Natural killer cell (primary cell): ENCODE measurements at regions not wholly inside any gene's neighbourhood (a gene's known extent, or its start where the extent isn't known, plus 50 kb on each side); places are given as distances from the start of the nearest gene placed in this dataset.

Experiments used
- ATAC-seq, 3 donors: fragments of 150-1000 bp in 2 of 3; fragments of 200-7000 bp in 1 of 3; cut with Tn5 transposase; 1 replicate in 1 of 3; 2 replicates in 2 of 3; pipeline ENCODE4 v1.10.0; 2021; ENCODE audit warnings: mild to moderate bottlenecking in 2 of 3, moderate library complexity in 2 of 3
- DNase-seq, 2 donors: peaks; one replicate each; pipeline versions ENCODE4 v3.0.0 to v3.0.0-alpha.2; 2013 to 2021; ENCODE audit warnings: mixed read lengths in 1 of 2
- H3K27ac ChIP-seq: one replicate; pipeline ENCODE4 v1.5.1; 2013; ENCODE audit warnings: mild to moderate bottlenecking, low read length
- H3K27me3 ChIP-seq: one replicate; pipeline ENCODE4 v1.6.1; 2013; ENCODE audit warnings: low read length; ENCODE audit not compliant: control insufficient read depth, insufficient read depth
- H3K36me3 ChIP-seq: one replicate; pipeline ENCODE4 v1.6.1; 2013; ENCODE audit warnings: low read length; ENCODE audit not compliant: control insufficient read depth, insufficient read depth
- H3K4me1 ChIP-seq: one replicate; pipeline ENCODE4 v1.6.1; 2013; ENCODE audit warnings: low read length; ENCODE audit not compliant: control insufficient read depth, insufficient read depth
- H3K4me3 ChIP-seq: one replicate; pipeline ENCODE4 v1.5.1; 2013; ENCODE audit warnings: low read length
- H3K9me3 ChIP-seq: one replicate; pipeline ENCODE4 v1.6.1; 2013; ENCODE audit warnings: low read length; ENCODE audit not compliant: control insufficient read depth, insufficient read depth
- H3K27ac Mint-ChIP-seq, 2 donors: one replicate each; pipeline ENCODE4 v1.8.0; 2022; ENCODE audit warnings: mild to moderate bottlenecking in 2 of 2, mixed read lengths in 2 of 2, moderate library complexity in 1 of 2
- H3K27me3 Mint-ChIP-seq, 2 donors: one replicate each; pipeline ENCODE4 v1.8.0; 2022; ENCODE audit warnings: low read depth in 2 of 2, mixed read lengths in 2 of 2
- H3K36me3 Mint-ChIP-seq: one replicate; pipeline ENCODE4 v1.8.0; 2022; ENCODE audit warnings: mixed read lengths
- H3K4me1 Mint-ChIP-seq, 2 donors: one replicate each; pipeline ENCODE4 v1.8.0; 2022; ENCODE audit warnings: mixed read lengths in 2 of 2
- H3K4me3 Mint-ChIP-seq: one replicate; pipeline ENCODE4 v1.8.0; 2022; ENCODE audit warnings: mild to moderate bottlenecking, moderate library complexity, mixed read lengths
- H3K9me3 Mint-ChIP-seq, 2 donors: one replicate each; pipeline ENCODE4 v1.8.0; 2022; ENCODE audit warnings: mixed read lengths in 2 of 2
- WGBS: methylation state at CpG from one replicate; pipeline ENCODE4 v1.1.7; 2013; ENCODE audit warnings: missing lambda C conversion rate; ENCODE audit not compliant: insufficient coverage; 5-methylcytosine and 5-hydroxymethylcytosine counted together
- intact Hi-C: fragments of 100-400 bp; cut with micrococcal nuclease; formaldehyde crosslinking; loops from one replicate; pipeline ENCODE4 v1.14.2; 2022
- TF ChIP-seq, protein P1 (sequence below): fragments of 200-600 bp; IDR thresholded peaks from one replicate; pipeline ENCODE4 v1.8.0; 2022; ENCODE audit warnings: antibody characterized with exemption

DNA sequence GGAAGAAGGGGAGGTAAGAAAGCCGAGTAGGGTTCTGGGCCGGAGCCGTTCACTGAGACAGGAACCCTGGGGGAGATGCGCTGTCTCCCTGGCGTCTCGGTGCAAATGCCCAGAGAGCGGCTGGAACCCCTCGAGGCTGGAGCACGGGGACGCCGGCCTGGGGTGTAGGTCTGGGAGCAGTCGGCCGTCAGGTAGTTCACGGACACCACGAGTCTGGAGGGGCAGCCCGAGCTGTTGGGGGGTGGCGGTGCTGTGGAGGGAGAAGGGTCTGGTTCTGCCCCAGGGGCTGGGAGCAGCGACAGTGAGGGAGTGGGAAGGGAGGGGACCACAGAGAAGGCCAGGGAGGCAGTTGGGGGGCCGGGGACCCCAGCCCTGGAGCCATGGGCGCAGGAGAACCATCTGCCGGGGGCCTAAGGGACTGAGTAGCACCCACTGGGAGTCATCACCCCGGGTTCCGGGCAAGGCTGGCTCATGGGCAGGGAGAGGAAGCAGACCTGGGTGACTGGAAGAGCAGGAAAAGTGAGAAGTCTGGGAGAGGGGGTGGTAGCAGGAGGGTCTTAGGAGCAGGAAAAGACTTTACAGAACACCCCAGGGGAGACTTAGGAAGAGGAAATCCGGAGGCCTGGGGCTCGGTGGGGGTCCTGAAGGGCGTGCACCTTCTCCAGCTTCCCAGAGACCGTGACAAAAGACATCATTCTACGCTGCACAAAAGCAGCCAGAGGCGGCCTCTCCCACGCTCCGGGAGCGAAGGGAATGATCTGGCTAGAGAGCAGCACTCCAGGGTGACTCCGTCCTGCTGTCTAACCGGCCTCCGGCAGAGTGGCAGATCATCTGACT lies 173.1 kb upstream of the SOX1 start:
- Mint-ChIP-seq H3K4me3 (no peak overlapping the region), H3K27me3 (peaks cover 34 to 51% of the 10 kb centered on the region in 2 donors), H3K27ac (no peak overlapping the region), H3K4me1 (no peaks in the 10 kb centered on the region), H3K9me3 (no peaks in the 10 kb centered on the region), H3K36me3 (no peaks in the 10 kb centered on the region)
- 17% methylated on average over 35 of the region's 35 CpGs for WGBS
- Histone ChIP-seq H3K36me3 (no peaks in the 10 kb centered on the region), H3K27ac (no peak overlapping the region), H3K4me1 (no peaks in the 10 kb centered on the region), H3K27me3 (peaks cover 23% of the 10 kb centered on the region), H3K9me3 (no peaks in the 10 kb centered on the region), H3K4me3 (no peak overlapping the region)
- ATAC-seq: no peak
- DNase-seq: no peak
- TF ChIP-seq, protein P1, sequence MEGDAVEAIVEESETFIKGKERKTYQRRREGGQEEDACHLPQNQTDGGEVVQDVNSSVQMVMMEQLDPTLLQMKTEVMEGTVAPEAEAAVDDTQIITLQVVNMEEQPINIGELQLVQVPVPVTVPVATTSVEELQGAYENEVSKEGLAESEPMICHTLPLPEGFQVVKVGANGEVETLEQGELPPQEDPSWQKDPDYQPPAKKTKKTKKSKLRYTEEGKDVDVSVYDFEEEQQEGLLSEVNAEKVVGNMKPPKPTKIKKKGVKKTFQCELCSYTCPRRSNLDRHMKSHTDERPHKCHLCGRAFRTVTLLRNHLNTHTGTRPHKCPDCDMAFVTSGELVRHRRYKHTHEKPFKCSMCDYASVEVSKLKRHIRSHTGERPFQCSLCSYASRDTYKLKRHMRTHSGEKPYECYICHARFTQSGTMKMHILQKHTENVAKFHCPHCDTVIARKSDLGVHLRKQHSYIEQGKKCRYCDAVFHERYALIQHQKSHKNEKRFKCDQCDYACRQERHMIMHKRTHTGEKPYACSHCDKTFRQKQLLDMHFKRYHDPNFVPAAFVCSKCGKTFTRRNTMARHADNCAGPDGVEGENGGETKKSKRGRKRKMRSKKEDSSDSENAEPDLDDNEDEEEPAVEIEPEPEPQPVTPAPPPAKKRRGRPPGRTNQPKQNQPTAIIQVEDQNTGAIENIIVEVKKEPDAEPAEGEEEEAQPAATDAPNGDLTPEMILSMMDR: no peak
- intact Hi-C loops: no loop called here

DNA sequence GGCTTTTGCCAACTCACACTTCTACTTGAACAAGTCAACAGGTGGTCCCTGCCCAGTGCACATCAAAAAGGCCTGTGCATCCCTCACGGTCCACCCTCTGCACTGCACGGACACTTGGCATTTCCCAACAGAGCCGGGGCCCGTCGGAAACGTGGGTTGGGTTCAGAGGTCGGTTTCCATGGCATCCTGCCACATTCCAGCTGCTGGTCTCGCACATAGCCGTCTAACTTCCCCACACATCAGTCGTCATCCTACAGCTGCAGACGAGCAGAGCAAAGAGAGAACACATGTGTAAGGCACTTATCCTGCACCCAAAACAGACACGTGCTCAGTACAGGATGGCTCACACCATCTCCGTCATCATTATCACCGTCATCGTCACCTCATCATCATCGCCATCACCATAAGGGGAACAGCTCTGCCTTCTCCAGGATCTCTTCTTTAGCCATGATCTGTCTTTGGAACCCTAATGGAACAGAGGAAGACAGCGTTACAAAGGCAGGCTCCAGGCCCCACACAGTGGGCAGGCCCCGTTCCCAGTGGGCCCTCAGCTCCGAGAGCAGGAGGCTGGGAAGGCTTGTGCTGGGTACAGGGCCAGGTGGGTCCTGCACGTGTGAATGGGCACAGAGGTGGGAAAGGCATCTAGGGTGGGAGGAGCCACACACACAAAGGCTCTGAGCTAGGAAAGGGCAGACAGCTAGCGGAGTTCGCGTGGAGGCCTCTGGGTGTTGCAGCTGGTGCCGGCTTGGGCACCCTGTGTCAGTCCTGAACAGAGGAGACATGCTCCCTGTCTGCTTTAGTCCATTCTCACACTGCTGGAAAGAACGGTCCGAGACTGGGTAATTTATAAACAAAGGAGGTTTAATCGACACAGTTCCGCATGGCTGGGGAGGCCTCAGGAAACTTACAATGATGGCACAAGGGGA lies 170.8 kb upstream of the SOX1 start:
- intact Hi-C loops: no loop called here
- no peaks in the 10 kb centered on the region for H3K36me3 ChIP-seq
- H3K4me1 Mint-ChIP-seq: no peaks in the 10 kb centered on the region
- no peak for ATAC-seq
- no peak overlapping the region for H3K4me3 ChIP-seq
- TF ChIP-seq, protein P1: no peak
- peaks cover 28 to 35% of the 10 kb centered on the region in 2 donors for H3K27me3 Mint-ChIP-seq
- no peak overlapping the region for H3K27ac ChIP-seq
- no peak for DNase-seq
- H3K9me3 ChIP-seq: no peaks in the 10 kb centered on the region
- 79% methylated on average over 28 of the region's 28 CpGs for WGBS
- H3K9me3 Mint-ChIP-seq: no peaks in the 10 kb centered on the region
- H3K27ac Mint-ChIP-seq: no peak overlapping the region
- no peaks in the 10 kb centered on the region for H3K36me3 Mint-ChIP-seq
- H3K4me3 Mint-ChIP-seq: no peak overlapping the region
- H3K4me1 ChIP-seq: no peaks in the 10 kb centered on the region
- H3K27me3 ChIP-seq: peaks cover 23% of the 10 kb centered on the region

DNA sequence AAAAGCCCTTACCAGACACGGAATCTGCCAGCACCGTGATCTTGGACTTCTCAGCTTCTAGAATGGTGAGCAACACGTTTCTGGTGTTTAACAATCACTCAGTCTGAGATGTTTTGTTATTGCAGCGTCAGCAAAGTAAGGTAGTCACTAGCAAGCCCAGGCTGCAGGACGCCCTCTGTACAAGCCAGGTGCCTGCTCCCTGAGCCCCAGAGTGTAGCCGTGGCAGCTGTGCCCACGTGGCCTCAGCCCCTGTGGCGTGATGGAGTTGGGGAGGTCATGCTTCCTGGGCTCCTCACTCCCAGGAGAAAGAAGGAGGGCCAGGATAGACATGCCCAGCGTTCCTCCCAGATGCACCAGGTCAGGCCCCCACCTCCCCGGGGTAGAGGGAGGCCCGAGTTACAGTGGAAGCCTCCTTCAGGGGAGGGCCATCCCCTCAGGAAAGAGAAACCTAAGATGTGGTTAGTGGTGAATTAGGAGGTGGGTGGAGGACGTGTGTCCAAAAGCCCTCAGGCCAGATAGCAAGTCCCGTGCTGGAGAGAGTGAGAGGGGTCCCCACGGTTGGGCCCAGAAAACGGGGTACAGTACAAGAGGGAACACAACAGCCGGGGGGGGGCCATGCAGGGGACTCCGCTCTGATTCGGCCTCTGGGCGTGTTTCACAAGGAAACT lies 169.6 kb upstream of the SOX1 start:
- Mint-ChIP-seq H3K4me1 (no peaks in the 10 kb centered on the region), H3K36me3 (no peaks in the 10 kb centered on the region), H3K27ac (no peak overlapping the region), H3K9me3 (no peaks in the 10 kb centered on the region), H3K27me3 (peaks cover 25 to 28% of the 10 kb centered on the region in 2 donors), H3K4me3 (no peak overlapping the region)
- H3K9me3 ChIP-seq: no peaks in the 10 kb centered on the region
- no peak for ATAC-seq
- H3K36me3 ChIP-seq: no peaks in the 10 kb centered on the region
- H3K4me1 ChIP-seq: no peaks in the 10 kb centered on the region
- no peak for DNase-seq
- H3K27ac ChIP-seq: no peak overlapping the region
- 61% methylated on average over 19 of the region's 19 CpGs for WGBS
- TF ChIP-seq, protein P1: no peak
- no peak overlapping the region for H3K4me3 ChIP-seq
- intact Hi-C loops: no loop called here
- peaks cover 20% of the 10 kb centered on the region for H3K27me3 ChIP-seq
